ENCODE measurements at regions not wholly inside any gene's neighbourhood (a gene's known extent, or its start where the extent isn't known, plus 50 kb on each side); places are given as distances from the start of the nearest gene placed in this dataset.

DNA sequence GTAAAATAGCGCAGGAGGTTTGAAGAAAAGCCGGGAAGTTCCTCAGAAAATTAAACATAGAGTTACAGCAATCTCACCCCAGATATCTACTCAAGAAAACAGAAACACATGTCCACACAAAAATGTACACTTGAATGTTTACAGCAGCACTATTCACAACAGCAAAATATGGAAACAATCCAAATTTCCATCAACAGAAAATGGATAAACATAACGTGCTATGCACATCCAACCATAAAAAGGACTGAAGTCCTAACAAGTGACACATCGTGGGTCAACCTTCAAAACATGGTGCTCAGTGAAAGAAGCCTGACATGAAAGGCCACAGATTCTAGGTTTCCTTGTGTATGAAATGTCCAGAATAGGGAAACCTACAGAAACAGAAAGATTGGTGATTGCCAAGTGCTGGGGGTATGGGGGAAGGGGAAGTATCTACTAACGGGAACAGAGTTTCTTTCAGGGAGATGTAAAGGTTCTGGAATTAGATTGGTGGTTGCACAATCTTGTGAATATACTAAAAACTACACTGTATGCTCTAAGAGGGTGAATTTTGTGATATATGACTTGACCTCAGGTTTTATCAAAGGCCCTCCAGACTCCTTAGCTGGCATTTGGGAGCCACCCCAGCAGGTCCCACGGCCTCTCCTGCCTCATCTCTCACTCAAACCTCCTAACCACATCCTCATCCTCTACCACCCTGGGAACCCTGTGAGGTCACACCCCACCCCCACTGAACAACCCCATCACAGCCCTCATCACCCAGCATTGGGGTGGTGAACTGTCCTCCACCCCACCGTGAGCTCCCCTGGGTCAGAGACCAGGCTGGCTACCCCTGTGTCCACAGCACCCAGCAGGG is 69.2 kb upstream of the PRR5 start:
- intact Hi-C loops (cut with micrococcal nuclease) = no loop called here
- H3K27ac ChIP-seq (ENCODE audit: low read depth, low read length) = no peak overlapping the region
- no peaks in the 10 kb centered on the region for H3K9me3 ChIP-seq (ENCODE audit: control insufficient read depth in 1 of 2, insufficient read depth in 1 of 2, low read depth in 1 of 2, low read length in 2 of 2)
- H2AFZ ChIP-seq (ENCODE audit: low read depth, low read length, poor library complexity, severe bottlenecking) = no peak overlapping the region
- CTCF ChIA-PET = no interaction called here
- no peaks in the 10 kb centered on the region for H3K27me3 ChIP-seq (ENCODE audit: insufficient read depth, low read length)
- TF ChIP-seq TCF7L2 (IDR thresholded peaks at IDR 0.05; ENCODE audit: borderline replicate concordance, extremely low read depth, insufficient read depth, insufficient read length) (no peak), POLR2AphosphoS5 (IDR thresholded peaks at IDR 0.05; ENCODE audit: low read depth, low read length) (no peak), SP1 (IDR thresholded peaks at IDR 0.05; ENCODE audit: low read depth) (no peak), EGR1 (IDR thresholded peaks at IDR 0.05; ENCODE audit: low read depth) (no peak), EZH2phosphoT487 (IDR thresholded peaks at IDR 0.05; ENCODE audit: borderline replicate concordance) (no peak), JUND (IDR thresholded peaks at IDR 0.05) (no peak), CEBPB (IDR thresholded peaks at IDR 0.05; ENCODE audit: low read depth) (no peak)
- TF ChIP-seq, protein P1, sequence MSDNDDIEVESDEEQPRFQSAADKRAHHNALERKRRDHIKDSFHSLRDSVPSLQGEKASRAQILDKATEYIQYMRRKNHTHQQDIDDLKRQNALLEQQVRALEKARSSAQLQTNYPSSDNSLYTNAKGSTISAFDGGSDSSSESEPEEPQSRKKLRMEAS (IDR thresholded peaks at IDR 0.05) = no peak
- POLR2A ChIA-PET = no interaction called here
- no peaks in the 10 kb centered on the region for H3K79me2 ChIP-seq (ENCODE audit: insufficient read depth, low read length)
- no peaks in the 10 kb centered on the region for H3K4me1 ChIP-seq (ENCODE audit: control insufficient read depth in 1 of 2, insufficient read depth in 2 of 2, low read length in 2 of 2)
- no peak for ATAC-seq
- H3K36me3 ChIP-seq (ENCODE audit: control insufficient read depth in 1 of 2, insufficient read depth in 2 of 2, low read length in 2 of 2) = no peaks in the 10 kb centered on the region
- no TSS peak for BruUV-seq (replicated peaks)
- DNase-seq (ENCODE audit: low read depth, low spot score) = no peak
- no peak overlapping the region for H3K4me2 ChIP-seq (ENCODE audit: low read length)
- RAD21 ChIA-PET (ENCODE audit: low non-redundant PET in 1 of 2, low total read pairs in 2 of 2, uncharacterized antibody in 2 of 2, unreplicated experiment in 2 of 2) = no interaction called here
- H4K20me1 ChIP-seq (ENCODE audit: insufficient read depth) = no peaks in the 10 kb centered on the region
- no peaks in the 10 kb centered on the region for H3K9me2 ChIP-seq (ENCODE audit: insufficient read depth)
- no peak overlapping the region for H3K9ac ChIP-seq (ENCODE audit: low read length)
- H3K4me3 ChIP-seq (replicated peaks in 1 of 2; ENCODE audit: low read depth in 1 of 2, low read length in 2 of 2) = no peak overlapping the region

DNA sequence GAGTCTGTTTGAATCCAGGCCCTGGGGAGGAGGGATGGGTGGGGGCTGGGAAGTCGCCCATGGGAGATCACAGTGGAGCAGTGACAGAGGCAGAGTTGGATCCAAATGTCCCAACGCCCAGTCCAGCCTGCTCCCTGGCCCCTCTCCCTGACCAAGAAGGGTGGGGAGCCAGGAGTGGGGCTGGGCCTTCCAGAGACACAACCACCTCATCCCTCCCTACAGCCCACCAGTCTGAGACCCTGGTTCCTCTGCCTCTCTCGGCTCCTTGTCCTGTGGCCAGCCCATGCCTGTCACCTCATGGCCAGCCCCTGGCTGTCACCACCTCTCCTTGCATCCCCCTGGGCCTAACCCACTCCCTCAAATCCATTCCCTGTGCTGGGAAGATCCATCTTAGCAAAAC is 71.2 kb upstream of the PRR5 start:
- intact Hi-C loops (cut with micrococcal nuclease) = no loop called here

More for the DNA sequence above, 71.2 kb upstream of the PRR5 start:
- Histone ChIP-seq H3K4me3 (replicated peaks in 1 of 2; ENCODE audit: low read depth in 1 of 2, low read length in 2 of 2) (no peak overlapping the region), H2AFZ (ENCODE audit: low read depth, low read length, poor library complexity, severe bottlenecking) (no peak overlapping the region), H3K9me3 (ENCODE audit: control insufficient read depth in 1 of 2, insufficient read depth in 1 of 2, low read depth in 1 of 2, low read length in 2 of 2) (no peaks in the 10 kb centered on the region), H3K79me2 (ENCODE audit: insufficient read depth, low read length) (no peaks in the 10 kb centered on the region), H3K36me3 (ENCODE audit: control insufficient read depth in 1 of 2, insufficient read depth in 2 of 2, low read length in 2 of 2) (no peaks in the 10 kb centered on the region), H3K9ac (ENCODE audit: low read length) (no peak overlapping the region), H3K9me2 (ENCODE audit: insufficient read depth) (no peaks in the 10 kb centered on the region), H4K20me1 (ENCODE audit: insufficient read depth) (no peaks in the 10 kb centered on the region), H3K27ac (ENCODE audit: low read depth, low read length) (no peak overlapping the region), H3K27me3 (ENCODE audit: insufficient read depth, low read length) (no peaks in the 10 kb centered on the region), H3K4me1 (ENCODE audit: control insufficient read depth in 1 of 2, insufficient read depth in 2 of 2, low read length in 2 of 2) (peaks cover 0 to 3% of the 10 kb centered on the region in 2 experiments; a peak in 1 of 4 replicates), H3K4me2 (ENCODE audit: low read length) (no peak overlapping the region)
- TF ChIP-seq, protein P2, sequence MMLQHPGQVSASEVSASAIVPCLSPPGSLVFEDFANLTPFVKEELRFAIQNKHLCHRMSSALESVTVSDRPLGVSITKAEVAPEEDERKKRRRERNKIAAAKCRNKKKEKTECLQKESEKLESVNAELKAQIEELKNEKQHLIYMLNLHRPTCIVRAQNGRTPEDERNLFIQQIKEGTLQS (IDR thresholded peaks at IDR 0.05) = no peak
- no peak for TF ChIP-seq YY1 (IDR thresholded peaks at IDR 0.05; ENCODE audit: extremely low read depth, insufficient replicate concordance, low read depth, low read length)
- TF ChIP-seq, protein P3, sequence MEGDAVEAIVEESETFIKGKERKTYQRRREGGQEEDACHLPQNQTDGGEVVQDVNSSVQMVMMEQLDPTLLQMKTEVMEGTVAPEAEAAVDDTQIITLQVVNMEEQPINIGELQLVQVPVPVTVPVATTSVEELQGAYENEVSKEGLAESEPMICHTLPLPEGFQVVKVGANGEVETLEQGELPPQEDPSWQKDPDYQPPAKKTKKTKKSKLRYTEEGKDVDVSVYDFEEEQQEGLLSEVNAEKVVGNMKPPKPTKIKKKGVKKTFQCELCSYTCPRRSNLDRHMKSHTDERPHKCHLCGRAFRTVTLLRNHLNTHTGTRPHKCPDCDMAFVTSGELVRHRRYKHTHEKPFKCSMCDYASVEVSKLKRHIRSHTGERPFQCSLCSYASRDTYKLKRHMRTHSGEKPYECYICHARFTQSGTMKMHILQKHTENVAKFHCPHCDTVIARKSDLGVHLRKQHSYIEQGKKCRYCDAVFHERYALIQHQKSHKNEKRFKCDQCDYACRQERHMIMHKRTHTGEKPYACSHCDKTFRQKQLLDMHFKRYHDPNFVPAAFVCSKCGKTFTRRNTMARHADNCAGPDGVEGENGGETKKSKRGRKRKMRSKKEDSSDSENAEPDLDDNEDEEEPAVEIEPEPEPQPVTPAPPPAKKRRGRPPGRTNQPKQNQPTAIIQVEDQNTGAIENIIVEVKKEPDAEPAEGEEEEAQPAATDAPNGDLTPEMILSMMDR (IDR thresholded peaks at IDR 0.05 in 2 of 3, conservative IDR thresholded peaks at IDR 0.05 in 1 of 3; ENCODE audit: borderline replicate concordance in 1 of 3, insufficient read depth in 1 of 3, low read depth in 2 of 3, low read length in 2 of 3) = no peak
- TF ChIP-seq EZH2phosphoT487 (IDR thresholded peaks at IDR 0.05; ENCODE audit: borderline replicate concordance) = no peak
- no peak for TF ChIP-seq TCF7L2 (IDR thresholded peaks at IDR 0.05; ENCODE audit: borderline replicate concordance, extremely low read depth, insufficient read depth, insufficient read length)
- BruUV-seq (replicated peaks) = no TSS peak
- ChIA-PET RAD21 (ENCODE audit: low non-redundant PET in 1 of 2, low total read pairs in 2 of 2, uncharacterized antibody in 2 of 2, unreplicated experiment in 2 of 2) (no interaction called here), POLR2A (no interaction called here), CTCF (no interaction called here)
- DNase-seq (ENCODE audit: low read depth, low spot score) (no peak), ATAC-seq (no peak)
